ENCODE measurements at regions not wholly inside any gene's neighbourhood (a gene's known extent, or its start where the extent isn't known, plus 50 kb on each side); places are given as distances from the start of the nearest gene placed in this dataset.

- Mint-ChIP-seq H3K27me3 (ENCODE audit: insufficient read depth) (no peaks in the 10 kb centered on the region), H3K4me3 (no peak overlapping the region), H3K36me3 (ENCODE audit: low read depth) (no peaks in the 10 kb centered on the region), H3K4me1 (no peaks in the 10 kb centered on the region), H3K27ac (no peak overlapping the region), H3K9me3 (peaks cover 39% of the 10 kb centered on the region)
- peaks cover 5% of the 10 kb centered on the region for H3K9me3 ChIP-seq (ENCODE audit: control insufficient read depth, low read length)
- H3K27ac ChIP-seq (ENCODE audit: low read depth, low read length) = no peak overlapping the region
- TF ChIP-seq CTCF (conservative IDR thresholded peaks at IDR 0.05) = no peak
- H3K9ac ChIP-seq (ENCODE audit: extremely low read depth, low read length, poor library complexity, severe bottlenecking) = no peak overlapping the region
- DNase-seq = no peak
- 91 to 96% methylated on average over 2 of the region's 2 CpGs for WGBS, 2 experiments (ENCODE audit: insufficient coverage in 1 of 2, insufficient read length in 1 of 2)
- H3K27me3 ChIP-seq (ENCODE audit: control insufficient read depth, insufficient read depth, low read length, poor library complexity, severe bottlenecking) = no peaks in the 10 kb centered on the region
- H3K4me3 ChIP-seq (ENCODE audit: low read length) = no peak overlapping the region
- no peaks in the 10 kb centered on the region for H3K4me1 ChIP-seq (ENCODE audit: control insufficient read depth, insufficient read depth, low read length)
- H3K36me3 ChIP-seq (ENCODE audit: control insufficient read depth, insufficient read depth, low read length) = no peaks in the 10 kb centered on the region
Observed at GRCh38 chr12:17618831-17619230, 471.2 kb downstream of the RERGL start.

GRCh38 chr12:17609701-17610100, 480.3 kb downstream of the RERGL start:
- H3K27ac Mint-ChIP-seq = peak overlapping the region; percentile 48
- no peaks in the 10 kb centered on the region for H3K9me3 Mint-ChIP-seq
- Histone ChIP-seq H3K27ac (ENCODE audit: low read depth, low read length) (no peak overlapping the region), H3K9ac (ENCODE audit: extremely low read depth, low read length, poor library complexity, severe bottlenecking) (no peak overlapping the region), H3K36me3 (ENCODE audit: control insufficient read depth, insufficient read depth, low read length) (no peaks in the 10 kb centered on the region), H3K9me3 (ENCODE audit: control insufficient read depth, low read length) (no peaks in the 10 kb centered on the region), H3K4me3 (ENCODE audit: low read length) (no peak overlapping the region), H3K4me1 (ENCODE audit: control insufficient read depth, insufficient read depth, low read length) (peaks cover 3% of the 10 kb centered on the region), H3K27me3 (ENCODE audit: control insufficient read depth, insufficient read depth, low read length, poor library complexity, severe bottlenecking) (no peaks in the 10 kb centered on the region)
- no peak overlapping the region for H3K4me3 Mint-ChIP-seq
- no peaks in the 10 kb centered on the region for H3K36me3 Mint-ChIP-seq (ENCODE audit: low read depth)
- no peak for TF ChIP-seq CTCF (conservative IDR thresholded peaks at IDR 0.05)
- H3K4me1 Mint-ChIP-seq = peaks cover 16% of the 10 kb centered on the region
- no peak for DNase-seq
- 40 to 68% methylated on average over 1 to 2 of the region's 2 CpGs for WGBS, 2 experiments (ENCODE audit: insufficient coverage in 1 of 2, insufficient read length in 1 of 2)
- no peaks in the 10 kb centered on the region for H3K27me3 Mint-ChIP-seq (ENCODE audit: insufficient read depth)

GRCh38 chr12:17609153-17609552, 480.8 kb downstream of the RERGL start:
- no peaks in the 10 kb centered on the region for H3K9me3 Mint-ChIP-seq
- no peak overlapping the region for H3K4me3 ChIP-seq (ENCODE audit: low read length)
- H3K27me3 ChIP-seq (ENCODE audit: control insufficient read depth, insufficient read depth, low read length, poor library complexity, severe bottlenecking) = no peaks in the 10 kb centered on the region
- H3K27ac ChIP-seq (ENCODE audit: low read depth, low read length) = no peak overlapping the region
- H3K36me3 ChIP-seq (ENCODE audit: control insufficient read depth, insufficient read depth, low read length) = no peaks in the 10 kb centered on the region
- no peaks in the 10 kb centered on the region for H3K27me3 Mint-ChIP-seq (ENCODE audit: insufficient read depth)
- H3K4me3 Mint-ChIP-seq = no peak overlapping the region
- no peaks in the 10 kb centered on the region for H3K36me3 Mint-ChIP-seq (ENCODE audit: low read depth)
- no peak overlapping the region for H3K27ac Mint-ChIP-seq
- H3K4me1 ChIP-seq (ENCODE audit: control insufficient read depth, insufficient read depth, low read length) = peaks cover 3% of the 10 kb centered on the region
- H3K4me1 Mint-ChIP-seq = peaks cover 16% of the 10 kb centered on the region
- no peak for DNase-seq
- WGBS, 2 experiments (ENCODE audit: insufficient coverage in 1 of 2, insufficient read length in 1 of 2) = 83 to 92% methylated on average over 1 of the region's 1 CpG
- no peaks in the 10 kb centered on the region for H3K9me3 ChIP-seq (ENCODE audit: control insufficient read depth, low read length)
- TF ChIP-seq CTCF (conservative IDR thresholded peaks at IDR 0.05) = no peak
- H3K9ac ChIP-seq (ENCODE audit: extremely low read depth, low read length, poor library complexity, severe bottlenecking) = no peak overlapping the region

All from endodermal cell (in vitro differentiated cells).